Transverse colon (tissue), 4 donors: ENCODE measurements at regions not wholly inside any gene's neighbourhood (a gene's known extent, or its start where the extent isn't known, plus 50 kb on each side); places are given as distances from the start of the nearest gene placed in this dataset.

Experiments used
- CTCF ChIP-seq, 5 experiments: fragments of 200-600 bp in 3 of 5; fragments of 450-650 bp in 2 of 5; sonication (generic) in 3 of 5; IDR thresholded peaks; 1 replicate in 2 of 5; 2 replicates in 3 of 5; pipeline ENCODE4 v1.5.1; 2016 to 2017; ENCODE audit warnings: antibody characterized with exemption in 5 of 5, inconsistent platforms in 3 of 5, mild to moderate bottlenecking in 2 of 5, moderate library complexity in 1 of 5
- EP300 ChIP-seq: sonication (generic); formaldehyde crosslinking; IDR thresholded peaks from one replicate; pipeline ENCODE4 v1.6.1; 2017; ENCODE audit warnings: antibody characterized with exemption, low read depth
- POLR2A ChIP-seq: fragments of 450-650 bp; IDR thresholded peaks from one replicate; pipeline ENCODE4 v1.6.1; 2016; ENCODE audit warnings: antibody characterized with exemption, mild to moderate bottlenecking, moderate library complexity
- POLR2AphosphoS5 ChIP-seq, 3 donors: sonication (generic); formaldehyde crosslinking; IDR thresholded peaks; one replicate each; pipeline ENCODE4 v1.6.1; 2016; ENCODE audit warnings: antibody characterized with exemption in 3 of 3

DNA sequence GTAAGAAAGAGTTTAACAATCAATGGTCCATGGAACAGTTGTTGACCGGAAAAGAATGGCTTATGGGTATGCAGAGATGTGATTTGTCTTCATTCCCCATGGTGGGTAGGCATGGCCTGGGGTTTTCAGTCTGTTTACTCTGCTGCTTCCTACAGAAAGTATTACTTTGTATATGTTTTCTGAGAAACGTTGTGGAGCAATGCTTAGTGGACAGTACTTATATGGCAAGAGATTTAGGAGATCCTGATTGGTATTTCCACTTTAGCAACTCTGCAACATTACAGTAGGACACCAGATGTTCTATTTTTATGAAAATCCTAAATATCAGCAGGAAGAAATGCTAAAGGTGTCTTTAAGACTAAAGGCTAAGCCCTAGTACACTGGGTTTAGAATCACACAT, 309.1 kb downstream of the AASDHPPT start:
- TF ChIP-seq POLR2A (no peak), CTCF (IDR thresholded peaks at IDR 0.05) (no peak), EP300 (no peak), POLR2AphosphoS5 (IDR thresholded peaks at IDR 0.05) (no peak)
